GM23248 (cell line): ENCODE measurements at regions not wholly inside any gene's neighbourhood (a gene's known extent, or its start where the extent isn't known, plus 50 kb on each side); places are given as distances from the start of the nearest gene placed in this dataset.

ENCODE experiments used
- EZH2 ChIP-seq: fragments of 200-600 bp; sonication (generic); IDR thresholded peaks from 2 replicates; pipeline ENCODE4 v1.6.1; 2018; ENCODE audit warnings: antibody characterized with exemption, mild to moderate bottlenecking; ENCODE audit not compliant: insufficient read depth, poor library complexity, severe bottlenecking
- EZH2phosphoT487 ChIP-seq: fragments of 200-600 bp; sonication (generic); IDR thresholded peaks from 2 replicates; pipeline ENCODE4 v1.6.1; 2018; ENCODE audit warnings: antibody characterized with exemption, moderate library complexity, mild to moderate bottlenecking, low read depth; ENCODE audit not compliant: insufficient read depth

DNA sequence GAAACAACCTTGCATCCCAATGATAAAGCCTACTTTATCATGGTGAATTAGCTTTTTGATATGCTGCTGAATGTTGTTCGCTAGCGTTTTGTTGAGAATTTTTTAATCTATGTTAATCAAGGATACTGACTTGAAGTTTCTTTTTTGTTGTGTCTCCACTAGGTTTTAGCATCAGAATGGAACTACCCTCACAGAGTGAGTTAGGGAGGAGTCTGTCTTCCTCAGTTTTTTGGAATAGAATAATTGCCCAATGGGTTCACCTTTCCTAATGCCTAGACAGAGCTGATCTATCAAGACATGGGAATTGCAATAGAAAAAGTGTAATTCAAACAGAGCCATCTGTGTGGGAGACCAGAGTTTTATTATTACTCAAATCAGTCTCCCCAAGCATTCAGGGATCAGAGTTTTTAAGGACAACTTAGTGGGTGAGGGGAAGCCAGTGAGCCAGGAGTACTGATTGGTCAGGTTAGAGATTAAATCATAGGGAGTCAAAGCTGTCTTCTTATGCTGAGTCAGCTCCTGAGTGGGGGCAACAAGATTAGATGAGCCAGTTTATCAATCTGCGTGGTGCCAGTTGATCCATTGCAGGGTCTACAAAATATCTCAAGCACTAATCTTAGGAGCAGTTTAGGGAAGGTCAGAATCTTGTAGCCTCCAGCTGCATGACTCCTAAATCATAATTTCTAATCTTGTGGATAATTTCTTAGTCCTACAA is 237.4 kb upstream of the PPP2R3A start:
- TF ChIP-seq EZH2, result no peak
- no peak for TF ChIP-seq EZH2phosphoT487
